Activated CD8-positive, alpha-beta memory T cell treated with anti-CD3 and anti-CD28 coated beads for 4 hours (primary cell): ENCODE measurements at regions not wholly inside any gene's neighbourhood (a gene's known extent, or its start where the extent isn't known, plus 50 kb on each side); places are given as distances from the start of the nearest gene placed in this dataset.
"Not testable (repeated sequence)": the region's sequence is repeated elsewhere in the genome, so short reads cannot be mapped to it uniquely, and the experiment has no call there.

ENCODE experiments used
- DNase-seq, 2 donors: peaks; one replicate each; pipeline ENCODE4 v3.0.0-alpha.2; 2020; ENCODE audit warnings: low read depth in 2 of 2

- no peak for DNase-seq
These were observed 50.8 kb upstream of the PRSS1 start for GRCh38 chr7:142698429-142698828.

GRCh38 chr7:142697270-142697669 lies 52.0 kb upstream of the PRSS1 start:
- DNase-seq = no peak

GRCh38 chr7:142696456-142697179 lies 52.7 kb upstream of the PRSS1 start:
- no peak for DNase-seq

GRCh38 chr7:142693911-142694310 lies 55.4 kb upstream of the PRSS1 start:
- no peak for DNase-seq

- DNase-seq = no peak
These were observed 58.6 kb upstream of the PRSS1 start for GRCh38 chr7:142690554-142691182.

- DNase-seq = no peak
These were observed 59.7 kb upstream of the PRSS1 start for GRCh38 chr7:142689439-142690120.

- peak in 1 of 2 donors; percentile 1 for DNase-seq
These were observed 63.3 kb upstream of the PRSS1 start for GRCh38 chr7:142685877-142686508.

GRCh38 chr7:142681314-142682092 lies 67.8 kb upstream of the PRSS1 start:
- DNase-seq = no peak

- no peak for DNase-seq
These were observed 77.8 kb upstream of the PRSS1 start for GRCh38 chr7:142671506-142671905.

- no peak for DNase-seq
These were observed 78.8 kb upstream of the PRSS1 start for GRCh38 chr7:142670511-142670910.

- no peak for DNase-seq
These were observed 80.1 kb upstream of the PRSS1 start for GRCh38 chr7:142669074-142669654.

- no peak for DNase-seq
These were observed 80.8 kb upstream of the PRSS1 start for GRCh38 chr7:142668495-142668894.

GRCh38 chr7:142657376-142657775 lies 91.9 kb upstream of the PRSS1 start:
- DNase-seq = no peak

GRCh38 chr7:142654398-142654797 lies 94.9 kb upstream of the PRSS1 start:
- no peak for DNase-seq

- no peak for DNase-seq
These were observed 101.5 kb upstream of the PRSS1 start for GRCh38 chr7:142647749-142648148.

- no peak for DNase-seq
These were observed 102.7 kb upstream of the PRSS1 start for GRCh38 chr7:142646386-142647140.

GRCh38 chr7:142645777-142646176 lies 103.5 kb upstream of the PRSS1 start:
- no peak for DNase-seq

GRCh38 chr7:142642316-142642715 lies 107.0 kb upstream of the PRSS1 start:
- no peak for DNase-seq

GRCh38 chr7:142641252-142641651 lies 108.0 kb upstream of the PRSS1 start:
- DNase-seq = not testable (repeated sequence)

- DNase-seq = no peak
These were observed 110.7 kb upstream of the PRSS1 start for GRCh38 chr7:142638581-142638980.

- DNase-seq = no peak
These were observed 112.0 kb upstream of the PRSS1 start for GRCh38 chr7:142637240-142637639.
